ENCODE measurements at regions not wholly inside any gene's neighbourhood (a gene's known extent, or its start where the extent isn't known, plus 50 kb on each side); places are given as distances from the start of the nearest gene placed in this dataset.
"Not testable (repeated sequence)": the region's sequence is repeated elsewhere in the genome, so short reads cannot be mapped to it uniquely, and the experiment has no call there.

DNA sequence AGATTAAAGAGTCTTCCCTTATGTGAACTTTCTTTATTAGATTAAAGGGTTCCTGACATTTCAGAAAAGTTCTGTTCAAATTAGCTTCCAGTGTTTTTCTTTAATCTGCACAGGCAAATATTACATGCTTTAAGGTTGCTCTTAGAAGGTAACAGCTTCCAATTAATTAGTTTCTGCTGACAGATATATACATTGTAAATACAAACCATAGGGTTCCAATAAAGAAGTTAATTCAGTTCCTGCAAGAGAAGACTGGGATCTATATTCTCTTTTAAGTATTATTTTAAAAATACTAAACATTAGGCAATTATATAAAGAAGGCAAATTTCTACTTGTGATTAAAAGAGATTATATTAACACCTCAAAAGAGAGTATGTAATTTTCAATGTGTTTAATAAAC is 795.7 kb downstream of the MAT2B start:
- no peak for DNase-seq

DNA sequence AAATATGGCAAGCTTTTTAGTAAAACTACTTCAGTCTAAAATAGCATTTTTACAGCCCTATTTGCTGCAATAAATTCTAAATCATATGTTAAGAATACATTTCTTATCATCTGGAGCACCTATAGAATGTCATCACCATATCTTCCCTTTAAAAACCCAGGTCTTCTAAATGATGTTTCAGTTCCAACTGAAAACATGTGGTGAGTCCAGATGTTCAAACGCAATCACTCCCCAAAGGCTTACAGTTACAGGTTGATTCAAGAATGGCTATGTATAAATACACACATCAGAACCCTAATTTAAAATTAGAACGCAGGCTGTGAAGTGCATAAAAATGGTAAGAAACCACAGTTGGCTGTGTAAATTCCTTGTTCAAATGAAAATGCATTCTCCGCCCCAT is 796.3 kb downstream of the MAT2B start:
- DNase-seq = no peak

DNA sequence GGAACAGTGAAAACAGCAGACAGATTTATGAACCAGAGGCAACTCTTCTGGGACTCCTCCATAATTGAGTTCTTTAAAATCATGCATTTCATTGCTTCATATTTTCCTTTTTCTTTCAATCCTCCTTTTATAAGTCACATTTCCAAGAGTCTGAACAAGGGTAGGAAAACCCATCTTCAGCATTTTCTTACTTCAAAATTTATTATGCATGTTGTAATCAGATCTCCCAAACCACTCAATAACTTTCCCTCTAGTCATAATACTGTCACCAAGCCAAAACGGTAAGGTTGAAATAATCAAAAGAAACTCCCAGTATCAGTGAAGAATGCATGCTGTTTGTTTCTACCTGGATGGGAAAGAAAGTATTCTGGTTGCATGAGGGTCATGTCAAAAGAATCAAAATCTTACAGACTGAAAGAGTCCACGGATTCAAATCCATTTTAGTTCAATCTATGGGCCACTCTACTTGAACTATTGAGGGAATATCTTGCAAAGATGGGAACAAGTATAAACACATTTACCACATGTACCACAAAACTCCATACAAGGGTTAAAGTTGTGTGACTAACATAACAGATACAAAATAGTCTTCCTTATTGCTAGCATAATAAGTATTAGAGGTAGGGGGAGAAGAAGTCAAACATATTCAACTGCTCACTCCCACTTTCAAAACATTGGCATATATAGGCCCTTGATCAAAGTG is 797.3 kb downstream of the MAT2B start:
- no peak for DNase-seq

DNA sequence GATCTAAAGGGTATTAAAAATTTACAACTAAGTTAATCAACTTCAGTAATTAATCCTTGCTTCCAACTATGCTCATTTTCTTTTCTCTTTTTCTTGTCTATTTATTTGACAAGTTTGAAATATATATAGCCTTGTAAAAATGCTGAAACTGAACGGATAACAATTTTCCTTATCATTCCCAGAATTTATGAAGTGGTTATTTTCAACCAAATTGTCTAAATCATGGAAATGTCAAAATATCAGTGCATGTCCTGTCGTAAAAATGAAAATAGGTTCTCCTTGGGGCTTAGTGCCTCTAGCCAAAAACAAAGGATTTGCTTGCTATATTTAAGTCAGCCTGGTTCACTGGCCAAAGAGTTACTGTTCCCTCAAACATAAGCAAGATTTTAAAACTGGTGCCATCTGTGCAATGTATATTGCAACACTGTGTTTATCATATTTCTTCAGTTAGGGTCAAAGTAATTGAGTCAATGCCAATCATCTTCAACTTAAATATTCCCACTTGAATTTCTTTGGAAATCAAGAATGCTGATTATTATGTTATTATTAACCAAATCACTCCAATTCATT is 798.3 kb downstream of the MAT2B start:
- DNase-seq = no peak

DNA sequence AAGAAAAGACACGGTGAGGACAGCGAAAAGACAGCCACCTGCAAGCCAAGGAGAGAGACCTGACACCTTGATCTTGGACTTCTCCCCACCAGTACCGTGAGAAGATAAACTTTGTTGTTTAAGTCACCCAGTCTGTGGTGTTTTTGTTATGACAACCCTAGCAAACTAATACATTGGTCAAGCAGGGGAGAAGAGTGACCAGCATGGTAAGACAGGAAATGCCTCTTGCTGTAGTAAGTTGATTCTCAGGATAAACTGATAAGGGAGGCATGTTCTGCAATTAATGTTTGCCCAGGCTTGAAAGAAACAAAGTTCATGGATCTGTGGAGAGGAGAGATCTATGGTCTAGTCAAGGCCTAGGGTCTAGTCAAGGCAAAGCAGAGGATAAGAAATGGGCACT is 801.2 kb downstream of the MAT2B start:
- no peak for DNase-seq

DNA sequence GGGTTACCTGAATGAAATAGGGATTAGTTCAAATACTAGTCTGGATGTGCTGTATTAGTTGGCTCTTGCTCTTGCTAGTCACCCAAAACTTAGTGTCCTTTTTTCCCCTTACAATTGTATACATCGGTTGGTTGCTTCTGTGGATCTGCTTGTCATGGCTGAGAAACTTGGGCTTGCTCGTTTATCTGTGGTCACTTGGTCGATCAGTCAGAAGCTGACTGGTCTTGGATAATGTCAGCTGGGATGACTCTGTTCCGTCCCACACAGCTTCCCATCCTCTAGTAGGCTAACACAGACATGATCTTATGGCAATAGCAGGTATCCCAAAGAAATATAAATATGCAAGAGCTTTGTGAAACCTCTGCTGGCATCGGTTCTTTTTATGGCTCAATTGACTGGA is 807.4 kb downstream of the MAT2B start:
- no peak for DNase-seq

DNA sequence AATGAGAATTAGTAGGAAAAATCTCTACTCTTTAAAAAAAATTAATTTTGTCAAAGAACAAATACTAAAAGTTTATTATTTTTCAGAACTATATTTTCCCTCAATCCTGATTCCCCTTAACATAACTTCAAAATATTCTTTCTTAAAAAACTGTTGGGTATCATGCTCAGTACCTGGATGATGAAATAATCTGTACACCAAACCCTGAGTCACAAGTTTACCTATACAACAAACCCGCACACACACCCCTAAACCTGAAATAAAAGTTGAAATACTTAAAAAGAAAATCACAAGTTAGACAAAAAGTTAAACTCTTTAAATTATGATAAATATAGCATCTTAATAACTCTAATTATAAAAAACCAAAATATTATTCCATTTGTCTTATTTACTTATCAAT is 812.3 kb downstream of the MAT2B start:
- no peak for DNase-seq

DNA sequence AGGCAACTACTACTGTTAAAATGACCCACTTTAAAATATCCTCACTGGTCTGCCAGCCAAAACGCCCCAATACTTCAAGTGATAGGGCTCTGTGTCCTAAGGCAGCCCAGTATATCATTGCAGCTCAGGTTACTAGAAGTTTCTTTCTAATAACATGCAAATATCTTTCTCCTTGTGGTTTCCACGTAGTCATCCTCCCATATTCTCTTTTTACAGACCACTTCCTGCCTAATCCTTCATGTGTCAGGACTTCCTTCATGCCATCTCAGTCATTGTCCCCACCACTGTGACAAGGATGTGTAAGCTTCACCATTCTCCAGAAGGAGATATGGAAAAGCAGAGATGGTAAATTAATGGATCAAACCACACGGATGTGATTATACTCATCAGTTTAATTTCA is 813.7 kb downstream of the MAT2B start:
- no peak for DNase-seq

DNA sequence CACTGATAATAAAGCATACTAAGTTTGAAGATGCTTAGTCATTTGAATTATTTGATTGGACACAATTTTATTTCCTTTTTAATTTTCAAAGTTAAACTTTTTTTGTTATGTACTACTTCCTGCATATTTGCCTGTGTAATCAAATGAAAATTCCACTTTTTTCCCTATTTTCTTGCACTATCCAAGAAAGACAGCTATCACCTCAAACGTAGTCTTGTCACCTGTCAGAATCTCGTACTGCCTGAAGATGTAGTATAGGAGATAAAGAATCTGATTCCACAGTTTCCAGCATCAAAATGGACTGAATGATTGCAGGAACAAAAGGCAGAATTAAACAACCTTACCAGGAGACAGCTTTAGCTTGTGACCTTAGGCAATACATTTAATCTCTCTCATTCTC is 818.8 kb downstream of the MAT2B start:
- no peak for DNase-seq

DNA sequence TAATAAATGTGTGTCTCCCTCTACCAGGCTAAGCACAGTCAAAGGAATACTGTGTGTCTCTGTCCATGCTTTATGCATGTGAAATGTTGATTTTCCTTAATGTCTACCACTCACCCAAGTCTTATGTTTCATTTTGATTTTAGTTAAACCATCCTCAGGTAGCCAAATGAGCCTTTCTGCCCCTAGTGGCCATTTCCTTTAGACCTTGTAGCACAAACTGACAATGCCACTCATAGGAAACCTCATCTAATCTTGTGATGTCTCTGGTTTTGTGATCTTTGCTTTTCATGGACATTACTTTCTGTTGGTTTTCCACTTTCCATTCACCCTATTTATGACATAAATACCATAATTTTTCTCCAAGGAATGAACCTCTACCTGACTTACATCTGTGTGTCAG is 820.8 kb downstream of the MAT2B start:
- DNase-seq = no peak

DNA sequence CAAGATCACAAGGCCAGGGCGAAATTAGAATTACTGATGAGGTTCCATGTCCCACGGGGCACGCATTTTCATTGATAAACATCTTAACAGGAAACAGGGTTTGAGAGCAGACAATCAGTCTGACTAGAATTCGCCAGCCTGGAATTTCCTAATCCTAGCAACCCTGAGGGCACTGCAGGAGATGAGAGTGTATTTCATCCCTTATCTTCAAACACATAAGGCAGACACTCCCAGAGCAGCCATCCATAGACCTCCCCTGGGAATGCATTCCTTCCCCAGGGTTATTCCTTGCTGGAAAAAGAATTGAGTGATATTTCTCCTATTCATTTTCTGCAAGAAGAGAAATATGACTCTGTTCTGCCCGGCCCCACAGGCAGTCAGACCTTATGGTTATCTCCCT is 821.7 kb downstream of the MAT2B start:
- DNase-seq = not testable (repeated sequence)

DNA sequence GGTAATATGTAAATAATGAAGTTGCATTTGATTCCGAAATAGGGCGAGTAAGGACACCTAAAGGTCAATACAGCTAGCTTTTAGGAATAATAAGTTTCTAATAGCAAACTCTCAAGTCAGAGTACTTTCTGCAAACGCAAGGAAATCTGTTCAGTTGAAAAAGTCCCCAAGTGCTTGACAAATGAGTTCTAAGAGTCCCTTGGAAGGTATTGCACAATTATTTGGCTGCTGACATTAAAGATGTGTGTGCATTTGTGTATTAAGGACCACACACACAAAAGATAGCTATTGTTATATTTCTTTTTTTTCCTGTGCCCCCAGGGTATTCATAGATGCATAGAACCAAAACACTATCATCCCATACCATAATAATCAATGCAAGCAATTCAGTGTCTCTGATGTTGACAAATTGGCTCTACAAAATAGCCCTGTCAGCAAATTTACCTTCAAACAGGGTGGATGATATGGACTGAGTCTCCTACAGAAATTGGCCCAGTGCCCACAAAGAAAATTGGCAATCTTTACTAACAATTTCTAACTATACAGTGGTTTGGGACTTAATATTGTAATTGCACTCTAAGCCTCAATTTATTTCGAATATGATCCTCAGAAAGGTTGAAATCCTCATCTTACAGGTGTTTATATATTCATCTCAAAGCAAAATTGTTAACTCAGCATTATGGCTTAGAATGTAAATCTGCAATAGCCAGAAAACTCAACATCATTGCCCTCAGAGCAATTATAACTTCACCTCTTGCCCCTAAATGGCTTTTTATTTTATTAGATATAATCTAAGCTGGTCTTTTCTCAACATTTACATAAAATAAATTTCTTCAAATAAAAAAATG is 827.2 kb downstream of the MAT2B start:
- no peak for DNase-seq

DNA sequence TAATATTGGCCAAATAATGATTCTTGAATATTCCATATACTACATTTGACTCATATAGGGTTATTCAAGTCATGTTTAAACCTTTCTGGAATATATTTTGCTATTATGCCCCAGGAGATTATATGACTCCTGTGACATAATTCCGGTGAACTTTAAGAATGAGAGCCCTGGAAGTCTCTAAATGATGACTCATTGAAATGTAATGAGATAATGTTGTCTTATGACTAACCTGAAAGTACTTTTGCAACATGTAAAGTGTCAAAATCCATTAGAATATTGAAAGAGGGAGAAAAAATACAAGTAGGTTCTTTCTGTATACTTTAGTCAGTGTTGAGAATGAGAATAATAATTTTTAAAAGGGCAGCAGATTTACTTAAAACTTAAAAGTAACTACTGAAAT is 830.4 kb downstream of the MAT2B start:
- DNase-seq = no peak

DNA sequence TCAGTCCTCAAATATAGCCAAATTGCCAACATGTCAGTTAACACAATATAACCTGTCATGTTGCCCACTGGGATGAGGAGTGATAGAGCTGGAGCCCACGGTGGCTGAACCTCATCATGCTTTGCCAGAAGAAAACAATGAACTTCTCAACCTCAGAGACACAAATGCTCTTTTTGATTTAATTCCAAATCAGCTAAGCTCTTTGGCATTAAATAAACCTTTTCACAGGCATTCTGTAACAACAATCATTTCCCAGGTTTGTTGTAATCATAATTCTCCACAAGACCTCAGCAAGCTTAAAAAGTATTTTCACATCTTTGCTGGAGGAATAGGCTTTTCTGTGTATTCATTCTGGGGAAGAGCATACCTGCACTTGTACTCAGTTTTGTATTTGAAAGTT is 830.9 kb downstream of the MAT2B start:
- DNase-seq = no peak

DNA sequence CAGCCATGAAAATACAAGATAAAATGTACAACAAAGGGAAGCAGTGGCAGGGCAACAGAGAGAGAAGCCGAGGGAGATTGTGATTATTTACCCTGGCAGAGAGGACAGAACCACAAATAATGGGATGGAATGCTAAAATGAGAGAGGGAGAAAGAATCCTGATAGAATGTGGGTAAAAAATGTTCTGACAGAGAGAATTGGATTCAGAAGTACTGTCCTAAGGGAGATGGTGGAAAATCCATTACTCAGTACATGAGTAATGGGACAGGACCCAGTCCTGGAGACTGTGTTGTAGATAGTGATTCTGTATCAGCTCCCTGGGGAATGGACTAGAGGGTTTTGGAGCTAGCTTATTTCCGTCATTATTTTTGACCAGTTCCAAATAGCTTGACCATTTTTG is 831.5 kb downstream of the MAT2B start:
- no peak for DNase-seq

DNA sequence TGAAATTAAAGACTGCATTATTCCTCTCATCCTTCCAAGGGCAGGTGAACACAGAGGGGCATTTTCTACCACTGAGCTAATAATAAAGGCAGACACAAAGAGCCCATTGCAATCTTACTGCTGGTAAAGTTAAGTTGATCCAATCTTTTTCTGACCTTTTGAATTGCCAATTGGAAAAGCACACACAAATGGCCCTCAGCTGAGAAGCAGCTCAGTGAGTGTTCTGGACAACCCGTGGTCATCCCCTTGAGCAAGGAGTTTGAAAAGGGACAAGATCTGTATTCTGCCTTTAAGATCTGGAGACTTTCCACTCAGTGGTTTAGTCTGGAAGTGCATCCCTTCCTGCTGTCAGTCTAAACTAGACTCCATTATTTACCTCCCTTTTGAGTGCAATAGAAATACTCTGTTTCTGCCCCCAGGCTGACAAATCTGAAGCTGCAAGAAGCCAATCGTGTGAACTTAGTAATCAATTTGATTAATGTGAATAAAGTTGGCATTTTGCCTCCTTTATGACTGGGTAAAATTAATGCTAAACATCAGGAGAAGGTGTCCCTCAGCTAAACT is 835.7 kb downstream of the MAT2B start:
- no peak for DNase-seq

DNA sequence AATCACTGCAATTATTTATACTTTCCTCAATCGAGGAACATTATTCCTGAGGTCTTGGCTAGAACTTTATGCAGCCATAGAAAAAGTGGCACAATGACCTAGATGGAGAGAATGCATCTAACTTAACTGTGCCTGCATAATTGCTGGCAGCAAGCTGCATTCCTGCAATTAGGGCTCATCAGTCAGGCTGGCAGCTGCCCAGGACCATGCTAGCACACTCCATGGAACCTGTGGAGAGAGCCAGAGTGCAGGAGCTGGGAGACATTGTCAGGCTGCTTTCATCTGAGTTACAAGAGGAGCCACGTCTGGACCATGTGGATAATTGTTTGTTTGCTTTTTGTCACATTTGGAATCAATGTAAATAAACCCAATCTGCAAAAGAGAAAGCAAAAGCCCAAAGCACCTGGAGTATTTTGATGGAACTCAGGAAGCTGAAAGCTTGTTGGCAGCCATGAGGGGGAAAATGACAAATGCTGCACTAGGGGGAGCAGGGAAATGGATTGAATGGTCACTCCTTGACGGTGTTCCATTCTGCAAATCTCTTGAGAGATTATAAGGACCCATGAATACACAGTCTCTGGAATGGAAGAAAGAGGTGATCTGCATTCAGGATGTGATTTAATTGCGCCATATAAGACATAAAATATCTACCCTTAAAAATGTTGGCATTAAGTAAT is 839.9 kb downstream of the MAT2B start:
- DNase-seq = peak; percentile 84

DNA sequence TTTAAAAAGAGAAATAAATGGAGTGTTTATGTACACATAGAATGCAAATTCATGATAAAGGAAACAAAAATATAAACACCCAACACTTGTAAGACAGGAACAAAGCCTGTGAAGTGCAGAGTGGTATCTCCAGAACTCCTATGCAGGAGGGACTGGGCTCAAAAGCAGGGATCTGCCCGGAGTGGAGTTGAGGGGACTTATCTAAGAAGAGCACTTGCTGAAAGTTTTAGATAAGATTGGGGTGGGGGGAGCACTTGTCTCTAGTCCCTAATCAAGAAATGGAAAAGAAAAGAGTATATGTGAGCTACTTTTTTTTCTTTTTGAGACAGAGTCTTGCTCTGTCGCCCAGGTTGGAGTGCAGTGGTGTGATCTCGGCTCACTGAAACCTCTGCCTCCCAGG is 840.4 kb downstream of the MAT2B start:
- DNase-seq = no peak

DNA sequence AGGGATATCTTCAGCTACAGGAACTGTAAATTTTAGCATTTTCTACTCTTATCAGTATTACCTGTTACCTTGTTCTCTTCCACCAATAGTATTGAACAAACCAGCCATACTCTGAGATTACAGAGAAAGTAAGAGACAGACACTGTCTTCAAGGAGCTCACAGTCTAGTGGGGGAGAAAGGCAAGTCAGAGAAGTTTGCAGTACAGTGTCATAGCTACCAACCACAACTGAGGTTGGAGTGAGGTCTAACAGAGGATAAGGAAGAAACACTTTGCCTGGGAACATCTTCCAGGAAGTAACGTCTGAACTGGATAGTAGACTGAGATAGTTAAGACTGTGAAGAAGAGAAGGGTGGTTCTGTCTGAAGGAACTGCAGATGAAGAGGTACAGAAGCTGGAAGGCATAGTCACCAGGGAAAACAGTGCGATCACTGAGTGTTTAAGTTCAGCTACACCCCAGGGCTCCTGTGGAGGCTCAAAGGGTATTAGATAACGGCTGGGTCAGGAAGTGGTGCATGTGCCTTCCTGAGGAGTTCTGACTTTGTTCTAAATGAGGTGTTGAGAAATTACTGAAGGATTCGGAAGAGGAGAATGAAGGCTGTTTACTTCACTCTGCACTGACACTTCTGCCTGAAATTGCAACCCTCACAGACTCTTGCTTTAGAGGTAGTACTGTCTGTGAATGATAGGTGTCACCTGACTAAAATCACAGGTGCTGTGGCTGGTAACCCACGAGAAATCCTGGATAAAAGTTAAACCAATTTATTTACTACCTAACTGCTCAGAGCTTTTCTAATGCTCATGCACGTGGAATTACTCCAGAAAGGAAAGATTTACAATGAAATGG is 841.6 kb downstream of the MAT2B start:
- no peak for DNase-seq

DNA sequence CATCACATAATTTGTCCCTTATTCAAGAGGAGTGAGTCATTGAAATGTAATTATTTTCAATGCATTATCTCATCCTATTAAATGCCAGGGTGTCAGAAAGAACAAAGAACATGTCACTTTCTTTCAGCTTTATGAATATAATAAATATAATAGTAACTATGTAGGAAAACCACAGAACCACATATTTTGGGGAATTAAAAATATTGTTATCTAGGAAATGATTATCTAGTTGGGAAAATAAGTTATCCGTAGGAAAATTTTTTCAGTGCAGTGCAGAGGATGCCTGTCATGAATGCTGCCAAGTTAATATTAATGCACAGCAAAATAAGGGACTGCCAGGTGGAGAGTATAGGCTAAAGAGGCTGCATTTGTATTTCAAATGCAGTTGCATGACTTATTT is 844.8 kb downstream of the MAT2B start:
- DNase-seq = no peak

DNA sequence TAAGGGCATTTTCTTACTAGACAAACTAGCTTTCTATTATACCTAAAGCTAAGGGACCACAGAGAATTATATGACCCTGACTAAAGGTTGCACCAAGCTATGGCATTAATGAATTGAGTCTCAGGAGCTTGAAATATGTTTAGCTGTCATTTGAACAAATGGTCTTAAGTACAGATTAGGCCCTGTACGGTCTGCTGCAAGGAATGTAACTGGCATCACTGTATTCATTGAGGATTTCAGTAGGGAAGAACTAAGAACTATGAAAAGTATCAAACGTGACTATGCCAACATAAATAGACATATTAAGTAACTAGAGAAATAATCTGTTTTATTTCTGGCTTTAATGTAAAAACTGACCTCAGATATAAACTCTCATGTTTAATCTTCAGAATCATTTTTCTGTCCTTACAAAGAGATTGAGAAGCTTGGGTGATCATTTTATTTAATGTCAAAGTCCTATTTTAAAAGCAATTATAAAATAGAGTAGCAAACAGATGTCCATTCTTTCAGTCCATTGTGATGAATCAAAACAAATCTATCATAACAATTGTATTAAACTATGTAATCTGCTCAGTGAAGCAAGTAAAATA is 845.9 kb downstream of the MAT2B start:
- no peak for DNase-seq
